ENCODE measurements at regions not wholly inside any gene's neighbourhood (a gene's known extent, or its start where the extent isn't known, plus 50 kb on each side); places are given as distances from the start of the nearest gene placed in this dataset.
"Not testable (repeated sequence)": the region's sequence is repeated elsewhere in the genome, so short reads cannot be mapped to it uniquely, and the experiment has no call there.

- Histone ChIP-seq H3K4me1 (ENCODE audit: control insufficient read depth, insufficient read depth, low read length) (peaks cover 6% of the 10 kb centered on the region), H3K9me3 (ENCODE audit: control insufficient read depth, insufficient read depth, low read length) (no peaks in the 10 kb centered on the region), H3K36me3 (ENCODE audit: control insufficient read depth, insufficient read depth, low read length) (no peaks in the 10 kb centered on the region), H3K4me3 (ENCODE audit: low read depth, low read length) (no peak overlapping the region), H3K27me3 (ENCODE audit: control insufficient read depth, insufficient read depth, low read length) (no peaks in the 10 kb centered on the region), H3K9ac (ENCODE audit: low read depth, low read length) (no peak overlapping the region)
These were observed 51.3 kb upstream of the LARGE1 start for GRCh38 chr22:33971561-33971961.

GRCh38 chr22:33975841-33976240 is 55.6 kb upstream of the LARGE1 start:
- Histone ChIP-seq H3K4me3 (ENCODE audit: low read depth, low read length) (no peak overlapping the region), H3K9ac (ENCODE audit: low read depth, low read length) (no peak overlapping the region), H3K36me3 (ENCODE audit: control insufficient read depth, insufficient read depth, low read length) (no peaks in the 10 kb centered on the region), H3K27me3 (ENCODE audit: control insufficient read depth, insufficient read depth, low read length) (no peaks in the 10 kb centered on the region), H3K9me3 (ENCODE audit: control insufficient read depth, insufficient read depth, low read length) (no peaks in the 10 kb centered on the region), H3K4me1 (ENCODE audit: control insufficient read depth, insufficient read depth, low read length) (peaks cover 6% of the 10 kb centered on the region)

- H3K4me3 ChIP-seq (ENCODE audit: low read depth, low read length) = no peak overlapping the region
- no peaks in the 10 kb centered on the region for H3K9me3 ChIP-seq (ENCODE audit: control insufficient read depth, insufficient read depth, low read length)
- H3K27me3 ChIP-seq (ENCODE audit: control insufficient read depth, insufficient read depth, low read length) = no peaks in the 10 kb centered on the region
These were observed 63.3 kb upstream of the LARGE1 start for GRCh38 chr22:33983558-33983957.

GRCh38 chr22:33984211-33984610 is 63.9 kb upstream of the LARGE1 start:
- no peak overlapping the region for H3K4me3 ChIP-seq (ENCODE audit: low read depth, low read length)
- peaks cover 14% of the 10 kb centered on the region for H3K4me1 ChIP-seq (ENCODE audit: control insufficient read depth, insufficient read depth, low read length)
- H3K9me3 ChIP-seq (ENCODE audit: control insufficient read depth, insufficient read depth, low read length) = no peaks in the 10 kb centered on the region
- no peaks in the 10 kb centered on the region for H3K36me3 ChIP-seq (ENCODE audit: control insufficient read depth, insufficient read depth, low read length)
- no peak overlapping the region for H3K9ac ChIP-seq (ENCODE audit: low read depth, low read length)
- H3K27me3 ChIP-seq (ENCODE audit: control insufficient read depth, insufficient read depth, low read length) = no peaks in the 10 kb centered on the region

More at GRCh38 chr22:33983558-33983957, 63.3 kb upstream of the LARGE1 start:
- H3K4me1 ChIP-seq (ENCODE audit: control insufficient read depth, insufficient read depth, low read length) = peaks cover 14% of the 10 kb centered on the region
- no peaks in the 10 kb centered on the region for H3K36me3 ChIP-seq (ENCODE audit: control insufficient read depth, insufficient read depth, low read length)
- H3K9ac ChIP-seq (ENCODE audit: low read depth, low read length) = no peak overlapping the region

- Histone ChIP-seq H3K4me3 (ENCODE audit: low read depth, low read length) (no peak overlapping the region), H3K9me3 (ENCODE audit: control insufficient read depth, insufficient read depth, low read length) (no peaks in the 10 kb centered on the region), H3K9ac (ENCODE audit: low read depth, low read length) (no peak overlapping the region), H3K27me3 (ENCODE audit: control insufficient read depth, insufficient read depth, low read length) (no peaks in the 10 kb centered on the region), H3K36me3 (ENCODE audit: control insufficient read depth, insufficient read depth, low read length) (no peaks in the 10 kb centered on the region), H3K4me1 (ENCODE audit: control insufficient read depth, insufficient read depth, low read length) (peaks cover 14% of the 10 kb centered on the region)
These were observed 64.5 kb upstream of the LARGE1 start for GRCh38 chr22:33984656-33985285.

- H3K27me3 ChIP-seq (ENCODE audit: control insufficient read depth, insufficient read depth, low read length) = no peaks in the 10 kb centered on the region
- H3K36me3 ChIP-seq (ENCODE audit: control insufficient read depth, insufficient read depth, low read length) = no peaks in the 10 kb centered on the region
- no peak overlapping the region for H3K4me3 ChIP-seq (ENCODE audit: low read depth, low read length)
- no peaks in the 10 kb centered on the region for H3K9me3 ChIP-seq (ENCODE audit: control insufficient read depth, insufficient read depth, low read length)
- H3K4me1 ChIP-seq (ENCODE audit: control insufficient read depth, insufficient read depth, low read length) = peaks cover 14% of the 10 kb centered on the region
- H3K9ac ChIP-seq (ENCODE audit: low read depth, low read length) = no peak overlapping the region
These were observed 65.2 kb upstream of the LARGE1 start for GRCh38 chr22:33985506-33985905.

- Histone ChIP-seq H3K9ac (ENCODE audit: low read depth, low read length) (no peak overlapping the region), H3K4me3 (ENCODE audit: low read depth, low read length) (no peak overlapping the region), H3K4me1 (ENCODE audit: control insufficient read depth, insufficient read depth, low read length) (peaks cover 14% of the 10 kb centered on the region), H3K36me3 (ENCODE audit: control insufficient read depth, insufficient read depth, low read length) (no peaks in the 10 kb centered on the region), H3K27me3 (ENCODE audit: control insufficient read depth, insufficient read depth, low read length) (no peaks in the 10 kb centered on the region), H3K9me3 (ENCODE audit: control insufficient read depth, insufficient read depth, low read length) (no peaks in the 10 kb centered on the region)
These were observed 66.0 kb upstream of the LARGE1 start for GRCh38 chr22:33986167-33986771.

- no peak overlapping the region for H3K4me3 ChIP-seq (ENCODE audit: low read depth, low read length)
- H3K4me1 ChIP-seq (ENCODE audit: control insufficient read depth, insufficient read depth, low read length) = peaks cover 14% of the 10 kb centered on the region
- H3K9me3 ChIP-seq (ENCODE audit: control insufficient read depth, insufficient read depth, low read length) = no peaks in the 10 kb centered on the region
- H3K27me3 ChIP-seq (ENCODE audit: control insufficient read depth, insufficient read depth, low read length) = no peaks in the 10 kb centered on the region
- H3K36me3 ChIP-seq (ENCODE audit: control insufficient read depth, insufficient read depth, low read length) = no peaks in the 10 kb centered on the region
- H3K9ac ChIP-seq (ENCODE audit: low read depth, low read length) = no peak overlapping the region
These were observed 66.7 kb upstream of the LARGE1 start for GRCh38 chr22:33986954-33987353.

- peaks cover 14% of the 10 kb centered on the region for H3K4me1 ChIP-seq (ENCODE audit: control insufficient read depth, insufficient read depth, low read length)
- H3K36me3 ChIP-seq (ENCODE audit: control insufficient read depth, insufficient read depth, low read length); H3K9me3 ChIP-seq (ENCODE audit: control insufficient read depth, insufficient read depth, low read length); H3K4me3 ChIP-seq (ENCODE audit: low read depth, low read length); H3K27me3 ChIP-seq (ENCODE audit: control insufficient read depth, insufficient read depth, low read length); H3K9ac ChIP-seq (ENCODE audit: low read depth, low read length): not testable (repeated sequence)
These were observed 69.0 kb upstream of the LARGE1 start for GRCh38 chr22:33989263-33989662.

- no peaks in the 10 kb centered on the region for H3K27me3 ChIP-seq (ENCODE audit: control insufficient read depth, insufficient read depth, low read length)
- H3K9ac ChIP-seq (ENCODE audit: low read depth, low read length) = no peak overlapping the region
- peaks cover 3% of the 10 kb centered on the region for H3K4me1 ChIP-seq (ENCODE audit: control insufficient read depth, insufficient read depth, low read length)
- H3K4me3 ChIP-seq (ENCODE audit: low read depth, low read length) = no peak overlapping the region
- no peaks in the 10 kb centered on the region for H3K36me3 ChIP-seq (ENCODE audit: control insufficient read depth, insufficient read depth, low read length)
- no peaks in the 10 kb centered on the region for H3K9me3 ChIP-seq (ENCODE audit: control insufficient read depth, insufficient read depth, low read length)
These were observed 71.3 kb upstream of the LARGE1 start for GRCh38 chr22:33991620-33992019.

- no peak overlapping the region for H3K9ac ChIP-seq (ENCODE audit: low read depth, low read length)
- H3K4me1 ChIP-seq (ENCODE audit: control insufficient read depth, insufficient read depth, low read length) = no peaks in the 10 kb centered on the region
- H3K36me3 ChIP-seq (ENCODE audit: control insufficient read depth, insufficient read depth, low read length) = no peaks in the 10 kb centered on the region
- no peaks in the 10 kb centered on the region for H3K9me3 ChIP-seq (ENCODE audit: control insufficient read depth, insufficient read depth, low read length)
- no peaks in the 10 kb centered on the region for H3K27me3 ChIP-seq (ENCODE audit: control insufficient read depth, insufficient read depth, low read length)
- no peak overlapping the region for H3K4me3 ChIP-seq (ENCODE audit: low read depth, low read length)
These were observed 76.5 kb upstream of the LARGE1 start for GRCh38 chr22:33996824-33997223.

GRCh38 chr22:34000879-34001526 is 80.7 kb upstream of the LARGE1 start:
- no peaks in the 10 kb centered on the region for H3K4me1 ChIP-seq (ENCODE audit: control insufficient read depth, insufficient read depth, low read length)
- no peak overlapping the region for H3K4me3 ChIP-seq (ENCODE audit: low read depth, low read length)
- H3K36me3 ChIP-seq (ENCODE audit: control insufficient read depth, insufficient read depth, low read length) = no peaks in the 10 kb centered on the region
- H3K9me3 ChIP-seq (ENCODE audit: control insufficient read depth, insufficient read depth, low read length) = peaks cover 4% of the 10 kb centered on the region
- H3K9ac ChIP-seq (ENCODE audit: low read depth, low read length) = no peak overlapping the region
- H3K27me3 ChIP-seq (ENCODE audit: control insufficient read depth, insufficient read depth, low read length) = no peaks in the 10 kb centered on the region
